Thoracic aorta (tissue), 2 donors: ENCODE measurements at regions not wholly inside any gene's neighbourhood (a gene's known extent, or its start where the extent isn't known, plus 50 kb on each side); places are given as distances from the start of the nearest gene placed in this dataset.

Source experiments
- ATAC-seq: fragments of 150-250 bp; one replicate; pipeline ENCODE4 v1.8.0; 2017; ENCODE audit warnings: low read depth; ENCODE audit not compliant: insufficient number of reproducible peaks, low FRiP score
- DNase-seq: peaks from one replicate; pipeline ENCODE4 v3.0.0-alpha.2; 2020; ENCODE audit warnings: low spot score
- H3K27ac ChIP-seq, 2 donors: fragments of 200-600 bp; sonication (generic); 1 replicate in 1 of 2; 2 replicates in 1 of 2; pipeline ENCODE4 v1.5.1; 2016; ENCODE audit warnings: mild to moderate bottlenecking in 2 of 2, moderate library complexity in 2 of 2
- H3K27me3 ChIP-seq: fragments of 200-600 bp; sonication (generic); replicated peaks from 2 replicates; pipeline ENCODE4 v1.6.0; 2016; ENCODE audit warnings: mild to moderate bottlenecking; ENCODE audit not compliant: insufficient read depth
- H3K36me3 ChIP-seq: fragments of 200-600 bp; sonication (generic); one replicate; pipeline ENCODE4 v1.5.1; 2016
- H3K4me1 ChIP-seq, 2 donors: fragments of 200-600 bp; sonication (generic); 1 replicate in 1 of 2; 2 replicates in 1 of 2; pipeline versions ENCODE4 v1.5.1 to v1.6.0; 2016; ENCODE audit warnings: low read depth in 2 of 2, mild to moderate bottlenecking in 1 of 2; ENCODE audit not compliant: control insufficient read depth in 1 of 2
- H3K4me3 ChIP-seq: fragments of 200-600 bp; sonication (generic); 2 replicates; pipeline ENCODE4 v1.5.1; 2016; ENCODE audit warnings: mild to moderate bottlenecking
- H3K9me3 ChIP-seq: fragments of 200-600 bp; sonication (generic); 2 replicates; pipeline ENCODE4 v1.5.1; 2016
- CTCF ChIP-seq: fragments of 200-600 bp; sonication (generic); IDR thresholded peaks from one replicate; pipeline ENCODE4 v1.5.1; 2019; ENCODE audit warnings: antibody characterized with exemption

GRCh38 chr21:41651406-41651805 is 115.4 kb downstream of the RIPK4 start:
- Histone ChIP-seq H3K4me3 (peak overlapping the region; percentile 24), H3K27me3 (no peaks in the 10 kb centered on the region), H3K9me3 (no peaks in the 10 kb centered on the region), H3K4me1 (peaks cover 35 to 55% of the 10 kb centered on the region in 2 donors), H3K27ac (peak overlapping the region; percentile 41 to 69), H3K36me3 (no peaks in the 10 kb centered on the region)
- no peak for ATAC-seq
- TF ChIP-seq CTCF = no peak
- DNase-seq = no peak

DNA sequence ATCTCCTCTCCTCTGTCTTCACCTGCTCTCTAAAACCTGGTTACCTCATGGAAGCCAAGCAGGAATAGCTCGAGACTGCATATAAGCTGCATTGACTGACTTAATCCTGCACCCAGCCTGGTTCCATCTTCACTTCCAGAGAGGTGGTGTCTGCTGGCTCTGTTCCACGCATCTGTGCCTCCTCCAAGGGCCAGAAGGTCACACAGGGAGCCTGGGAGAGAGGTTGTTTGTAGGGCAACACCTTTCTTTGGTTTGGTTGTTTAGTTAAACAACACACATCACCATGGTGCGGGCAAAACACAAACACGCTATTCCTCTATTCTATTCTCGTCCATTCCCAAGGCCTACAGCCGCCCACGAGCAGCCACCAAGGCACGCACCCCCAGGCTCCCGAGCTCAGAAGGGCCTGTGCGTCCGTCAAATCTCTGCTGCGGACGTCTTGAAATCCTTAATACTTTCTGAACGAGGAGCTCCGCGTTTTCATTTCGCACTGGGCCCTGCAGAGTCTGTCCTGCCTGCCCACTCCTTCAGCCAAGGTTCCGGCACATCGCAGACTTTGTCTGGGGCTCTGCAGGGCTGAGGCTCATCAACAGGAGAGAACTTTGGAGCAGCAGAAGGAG is 116.2 kb downstream of the RIPK4 start:
- no peaks in the 10 kb centered on the region for H3K9me3 ChIP-seq
- DNase-seq (no peak), ATAC-seq (no peak)
- H3K36me3 ChIP-seq = no peaks in the 10 kb centered on the region
- TF ChIP-seq CTCF = no peak
- H3K27ac ChIP-seq = no peak overlapping the region
- no peak overlapping the region for H3K4me3 ChIP-seq
- peaks cover 35 to 55% of the 10 kb centered on the region in 2 donors for H3K4me1 ChIP-seq
- no peaks in the 10 kb centered on the region for H3K27me3 ChIP-seq

- DNase-seq = no peak
- H3K4me1 ChIP-seq = peaks cover 26 to 46% of the 10 kb centered on the region in 2 donors
- no peaks in the 10 kb centered on the region for H3K36me3 ChIP-seq
- H3K27me3 ChIP-seq = no peaks in the 10 kb centered on the region
- peak; percentile 77 for ATAC-seq
- TF ChIP-seq CTCF = no peak
- no peaks in the 10 kb centered on the region for H3K9me3 ChIP-seq
- peak overlapping the region; percentile 17 to 56 for H3K27ac ChIP-seq
- H3K4me3 ChIP-seq = no peak overlapping the region
Observed at GRCh38 chr21:41648591-41649031, 118.2 kb downstream of the RIPK4 start.

- DNase-seq = no peak
- no peaks in the 10 kb centered on the region for H3K27me3 ChIP-seq
- peak overlapping the region in 1 of 2 donors; percentile 56 for H3K27ac ChIP-seq
- H3K9me3 ChIP-seq = no peaks in the 10 kb centered on the region
- H3K36me3 ChIP-seq = no peaks in the 10 kb centered on the region
- ATAC-seq = no peak
- H3K4me1 ChIP-seq = peaks cover 21 to 46% of the 10 kb centered on the region in 2 donors
- no peak for TF ChIP-seq CTCF
- no peak overlapping the region for H3K4me3 ChIP-seq
Observed at GRCh38 chr21:41647806-41648561, 118.9 kb downstream of the RIPK4 start.

DNA sequence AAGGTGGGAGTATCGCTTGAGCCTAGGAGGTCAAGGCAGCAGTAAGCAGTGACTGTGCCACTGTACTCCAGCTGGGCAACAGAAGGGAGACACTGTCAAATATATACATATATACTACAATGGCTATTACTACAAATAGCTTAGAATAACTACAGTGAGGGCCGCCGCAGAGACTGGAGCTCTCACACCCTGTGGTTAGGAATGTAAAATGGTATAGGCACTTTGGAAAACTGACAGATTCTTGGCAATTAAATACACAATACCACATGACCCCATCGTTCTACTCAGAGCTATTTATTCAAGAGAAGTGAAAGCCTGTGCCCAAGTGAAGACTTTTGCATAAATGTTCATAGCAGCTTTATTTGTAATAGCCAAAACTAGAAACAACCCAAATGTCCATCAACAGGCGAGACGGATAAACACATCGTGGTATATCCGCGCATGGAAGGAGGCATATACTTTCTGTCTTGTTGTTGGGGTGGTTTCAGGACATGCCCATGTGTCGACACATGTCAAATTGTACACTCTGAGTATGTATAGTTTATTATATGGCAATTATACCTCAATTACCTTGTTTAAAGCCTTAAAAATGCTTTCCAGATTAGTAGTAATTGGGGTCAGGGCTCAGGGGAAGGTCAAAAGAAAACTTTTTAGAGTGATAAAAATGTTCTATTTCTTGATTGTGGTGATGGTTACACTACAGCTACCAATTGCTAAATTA is 123.4 kb downstream of the RIPK4 start:
- peaks cover 13 to 34% of the 10 kb centered on the region in 2 donors for H3K4me1 ChIP-seq
- H3K27ac ChIP-seq = peak overlapping the region; percentile 70 to 93
- DNase-seq = no peak
- no peak overlapping the region for H3K4me3 ChIP-seq
- ATAC-seq = no peak
- no peaks in the 10 kb centered on the region for H3K27me3 ChIP-seq
- H3K36me3 ChIP-seq = no peaks in the 10 kb centered on the region
- TF ChIP-seq CTCF = no peak
- H3K9me3 ChIP-seq = no peaks in the 10 kb centered on the region
